Panc1 (cell line): ENCODE measurements at regions not wholly inside any gene's neighbourhood (a gene's known extent, or its start where the extent isn't known, plus 50 kb on each side); places are given as distances from the start of the nearest gene placed in this dataset.

ENCODE experiments used
- TCF7L2 ChIP-seq: IDR thresholded peaks from 2 replicates; pipeline ENCODE4 v1.6.1; 2011; ENCODE audit warnings: mild to moderate bottlenecking, low read depth, low read length, inconsistent platforms
- TF ChIP-seq, protein P1 (sequence below): fragments of 450-650 bp; IDR thresholded peaks from 2 replicates; pipeline ENCODE4 v1.5.1; 2017; ENCODE audit warnings: mild to moderate bottlenecking

GRCh38 chr4:124334119-124334518 lies 378.4 kb downstream of the ANKRD50 start:
- TF ChIP-seq, protein P1, sequence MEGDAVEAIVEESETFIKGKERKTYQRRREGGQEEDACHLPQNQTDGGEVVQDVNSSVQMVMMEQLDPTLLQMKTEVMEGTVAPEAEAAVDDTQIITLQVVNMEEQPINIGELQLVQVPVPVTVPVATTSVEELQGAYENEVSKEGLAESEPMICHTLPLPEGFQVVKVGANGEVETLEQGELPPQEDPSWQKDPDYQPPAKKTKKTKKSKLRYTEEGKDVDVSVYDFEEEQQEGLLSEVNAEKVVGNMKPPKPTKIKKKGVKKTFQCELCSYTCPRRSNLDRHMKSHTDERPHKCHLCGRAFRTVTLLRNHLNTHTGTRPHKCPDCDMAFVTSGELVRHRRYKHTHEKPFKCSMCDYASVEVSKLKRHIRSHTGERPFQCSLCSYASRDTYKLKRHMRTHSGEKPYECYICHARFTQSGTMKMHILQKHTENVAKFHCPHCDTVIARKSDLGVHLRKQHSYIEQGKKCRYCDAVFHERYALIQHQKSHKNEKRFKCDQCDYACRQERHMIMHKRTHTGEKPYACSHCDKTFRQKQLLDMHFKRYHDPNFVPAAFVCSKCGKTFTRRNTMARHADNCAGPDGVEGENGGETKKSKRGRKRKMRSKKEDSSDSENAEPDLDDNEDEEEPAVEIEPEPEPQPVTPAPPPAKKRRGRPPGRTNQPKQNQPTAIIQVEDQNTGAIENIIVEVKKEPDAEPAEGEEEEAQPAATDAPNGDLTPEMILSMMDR, result peak; percentile 44; the same call in 1 of the 2 replicates
- TF ChIP-seq TCF7L2, result no peak
